ENCODE measurements at regions not wholly inside any gene's neighbourhood (a gene's known extent, or its start where the extent isn't known, plus 50 kb on each side); places are given as distances from the start of the nearest gene placed in this dataset. TPM values are rescaled to one million over a fixed set of nuclear protein-coding genes. Genes with fewer than 3 reads are reported as not detected.
"Not testable (repeated sequence)": the region's sequence is repeated elsewhere in the genome, so short reads cannot be mapped to it uniquely, and the experiment has no call there.

GRCh38 chr9:40868437-40868836 lies 260.0 kb downstream of the FOXD4L6 start:
- H3K36me3 ChIP-seq (ENCODE audit: control insufficient read depth in 3 of 3, insufficient read depth in 3 of 3, low read length in 3 of 3); H3K27ac ChIP-seq (ENCODE audit: low read depth, low read length); H3K4me1 ChIP-seq (ENCODE audit: control insufficient read depth in 3 of 3, insufficient read depth in 3 of 3, low read length in 3 of 3); H3K4me3 ChIP-seq (ENCODE audit: low read length in 3 of 3); H3K27me3 ChIP-seq (ENCODE audit: control insufficient read depth in 3 of 3, insufficient read depth in 3 of 3, low read length in 3 of 3); H3K9ac ChIP-seq (ENCODE audit: low read depth in 1 of 3, low read length in 3 of 3): not testable (repeated sequence)
- H3K9me3 ChIP-seq (ENCODE audit: control insufficient read depth in 3 of 3, low read length in 3 of 3): peaks cover 0 to 33% (median 7%) of the 10 kb centered on the region in 3 donors

Small RNA genes lying in the stretch of these regions (small RNA-seq; reads per million reads assigned to genes)
- gene AL353626.2: not detected
- not detected for gene MIR1299
